Endodermal cell (in vitro differentiated cells): ENCODE measurements at regions not wholly inside any gene's neighbourhood (a gene's known extent, or its start where the extent isn't known, plus 50 kb on each side); places are given as distances from the start of the nearest gene placed in this dataset.

Experiments
- DNase-seq: peaks from one replicate; pipeline ENCODE4 v3.0.0-alpha.2; 2017
- H3K27ac ChIP-seq: 2 replicates; pipeline ENCODE4 v1.5.1; 2013; ENCODE audit warnings: mild to moderate bottlenecking, low read depth, low read length, moderate library complexity
- H3K27me3 ChIP-seq: 2 replicates; pipeline ENCODE4 v1.6.1; 2013; ENCODE audit warnings: mild to moderate bottlenecking, low read length, moderate library complexity; ENCODE audit not compliant: insufficient read depth, control insufficient read depth, poor library complexity, severe bottlenecking
- H3K36me3 ChIP-seq: 2 replicates; pipeline ENCODE4 v1.7.0; 2013; ENCODE audit warnings: mild to moderate bottlenecking, low read length, moderate library complexity; ENCODE audit not compliant: control insufficient read depth, insufficient read depth
- H3K4me1 ChIP-seq: one replicate; pipeline ENCODE4 v1.7.0; 2013; ENCODE audit warnings: low read length; ENCODE audit not compliant: control insufficient read depth, insufficient read depth
- H3K4me3 ChIP-seq: 2 replicates; pipeline ENCODE4 v1.5.1; 2013; ENCODE audit warnings: mild to moderate bottlenecking, low read length, moderate library complexity
- H3K9ac ChIP-seq: 2 replicates; pipeline ENCODE4 v1.6.1; 2013; ENCODE audit warnings: mild to moderate bottlenecking, low read length, moderate library complexity; ENCODE audit not compliant: poor library complexity, severe bottlenecking; ENCODE audit errors: extremely low read depth
- H3K9me3 ChIP-seq: 2 replicates; pipeline ENCODE4 v1.6.1; 2013; ENCODE audit warnings: mild to moderate bottlenecking, low read length, moderate library complexity; ENCODE audit not compliant: control insufficient read depth
- H3K27ac Mint-ChIP-seq: 2 replicates; pipeline ENCODE4 v1.8.0; 2020; ENCODE audit warnings: mixed read lengths
- H3K27me3 Mint-ChIP-seq: 2 replicates; pipeline ENCODE4 v1.8.0; 2021; ENCODE audit warnings: mild to moderate bottlenecking, mixed read lengths; ENCODE audit not compliant: insufficient read depth
- H3K36me3 Mint-ChIP-seq: 2 replicates; pipeline ENCODE4 v1.8.0; 2020; ENCODE audit warnings: low read depth, mixed read lengths
- H3K4me1 Mint-ChIP-seq: 2 replicates; pipeline ENCODE4 v1.8.0; 2020; ENCODE audit warnings: mixed read lengths
- H3K4me3 Mint-ChIP-seq: 2 replicates; pipeline ENCODE4 v1.8.0; 2020; ENCODE audit warnings: mild to moderate bottlenecking, moderate library complexity, mixed read lengths
- H3K9me3 Mint-ChIP-seq: 2 replicates; pipeline ENCODE4 v1.8.0; 2020; ENCODE audit warnings: mild to moderate bottlenecking, mixed read lengths
- CTCF ChIP-seq: fragments of 200-600 bp; sonication (generic); conservative IDR thresholded peaks from 2 replicates; pipeline ENCODE4 v1.5.0; 2021; ENCODE audit warnings: antibody characterized with exemption, mild to moderate bottlenecking
- WGBS, 2 experiments: methylation state at CpG; one replicate each; pipeline versions ENCODE4 v1.1.5 to v1.1.7; 2013; ENCODE audit warnings: missing lambda C conversion rate in 2 of 2, mixed read lengths in 1 of 2; ENCODE audit not compliant: insufficient coverage in 1 of 2, insufficient read length in 1 of 2; 5-methylcytosine and 5-hydroxymethylcytosine counted together

GRCh38 chr1:115217150-115218033 is 120.7 kb downstream of the NGF start:
- H3K36me3 Mint-ChIP-seq: no peaks in the 10 kb centered on the region
- no peak overlapping the region for H3K27ac Mint-ChIP-seq
- no peak for DNase-seq
- Histone ChIP-seq H3K9me3 (no peaks in the 10 kb centered on the region), H3K9ac (no peak overlapping the region), H3K36me3 (no peaks in the 10 kb centered on the region), H3K4me1 (peaks cover 4% of the 10 kb centered on the region), H3K4me3 (no peak overlapping the region), H3K27me3 (no peaks in the 10 kb centered on the region), H3K27ac (no peak overlapping the region)
- WGBS, 2 experiments: 90 to 96% methylated on average over 10 to 11 of the region's 11 CpGs
- H3K9me3 Mint-ChIP-seq: no peaks in the 10 kb centered on the region
- no peak for TF ChIP-seq CTCF
- H3K4me3 Mint-ChIP-seq: no peak overlapping the region
- H3K27me3 Mint-ChIP-seq: no peaks in the 10 kb centered on the region
- peaks cover 17% of the 10 kb centered on the region for H3K4me1 Mint-ChIP-seq

- Histone ChIP-seq H3K4me1 (peaks cover 4% of the 10 kb centered on the region), H3K27me3 (no peaks in the 10 kb centered on the region), H3K9me3 (no peaks in the 10 kb centered on the region), H3K9ac (no peak overlapping the region), H3K4me3 (no peak overlapping the region), H3K36me3 (no peaks in the 10 kb centered on the region), H3K27ac (no peak overlapping the region)
- no peak overlapping the region for H3K4me3 Mint-ChIP-seq
- no peaks in the 10 kb centered on the region for H3K27me3 Mint-ChIP-seq
- no peak for TF ChIP-seq CTCF
- no peaks in the 10 kb centered on the region for H3K9me3 Mint-ChIP-seq
- H3K27ac Mint-ChIP-seq: no peak overlapping the region
- H3K4me1 Mint-ChIP-seq: peaks cover 12% of the 10 kb centered on the region
- DNase-seq: no peak
- H3K36me3 Mint-ChIP-seq: no peaks in the 10 kb centered on the region
- WGBS, 2 experiments: 92 to 95% methylated on average over 2 to 4 of the region's 4 CpGs
These were observed 122.1 kb downstream of the NGF start for GRCh38 chr1:115215703-115216521.

- no peak for DNase-seq
- WGBS, 2 experiments: 97 to 100% methylated on average over 1 to 3 of the region's 3 CpGs
- Mint-ChIP-seq H3K36me3 (no peaks in the 10 kb centered on the region), H3K27me3 (no peaks in the 10 kb centered on the region), H3K27ac (no peak overlapping the region), H3K9me3 (no peaks in the 10 kb centered on the region), H3K4me1 (peaks cover 6% of the 10 kb centered on the region), H3K4me3 (no peak overlapping the region)
- Histone ChIP-seq H3K9ac (no peak overlapping the region), H3K4me3 (no peak overlapping the region), H3K9me3 (no peaks in the 10 kb centered on the region), H3K27me3 (no peaks in the 10 kb centered on the region), H3K36me3 (no peaks in the 10 kb centered on the region), H3K27ac (no peak overlapping the region), H3K4me1 (no peaks in the 10 kb centered on the region)
- no peak for TF ChIP-seq CTCF
These were observed 122.9 kb downstream of the NGF start for GRCh38 chr1:115215110-115215509.
